Karpas-422 (cell line): ENCODE measurements at regions not wholly inside any gene's neighbourhood (a gene's known extent, or its start where the extent isn't known, plus 50 kb on each side); places are given as distances from the start of the nearest gene placed in this dataset.
"Not testable (repeated sequence)": the region's sequence is repeated elsewhere in the genome, so short reads cannot be mapped to it uniquely, and the experiment has no call there.

Experiments
- DNase-seq: peaks from one replicate; pipeline ENCODE4 v3.0.0-alpha.2; 2015
- H2AFZ ChIP-seq: fragments of 200-600 bp; sonication (generic); 2 replicates; pipeline ENCODE4 v1.6.1; 2014; ENCODE audit warnings: antibody characterized with exemption, low read length, mixed read lengths
- H3K27ac ChIP-seq: fragments of 200-600 bp; sonication (generic); 2 replicates; pipeline ENCODE4 v1.5.1; 2014; ENCODE audit warnings: mild to moderate bottlenecking, low read length, moderate library complexity
- H3K27me3 ChIP-seq: fragments of 200-600 bp; sonication (generic); 2 replicates; pipeline ENCODE4 v1.6.1; 2014; ENCODE audit warnings: low read length, mixed read lengths
- H3K36me3 ChIP-seq: fragments of 200-600 bp; sonication (generic); 2 replicates; pipeline ENCODE4 v1.6.1; 2014; ENCODE audit warnings: low read length, mixed read lengths; ENCODE audit not compliant: insufficient read depth
- H3K4me1 ChIP-seq: fragments of 200-600 bp; sonication (generic); 2 replicates; pipeline ENCODE4 v1.6.1; 2014; ENCODE audit warnings: mild to moderate bottlenecking, low read length, mixed read lengths
- H3K4me2 ChIP-seq: fragments of 200-600 bp; sonication (generic); 2 replicates; pipeline ENCODE4 v1.6.1; 2014; ENCODE audit warnings: low read length, low read depth, mild to moderate bottlenecking; ENCODE audit not compliant: poor library complexity, severe bottlenecking
- H3K4me3 ChIP-seq: fragments of 200-600 bp; sonication (generic); 2 replicates; pipeline ENCODE4 v1.5.1; 2014; ENCODE audit warnings: mild to moderate bottlenecking, antibody characterized with exemption, low read length, mixed read lengths
- H3K79me2 ChIP-seq: fragments of 200-600 bp; sonication (generic); 2 replicates; pipeline ENCODE4 v1.6.1; 2014; ENCODE audit warnings: mild to moderate bottlenecking, low read length, mixed read lengths
- H3K9ac ChIP-seq: fragments of 200-600 bp; sonication (generic); 2 replicates; pipeline ENCODE4 v1.6.0; 2014; ENCODE audit warnings: low read length
- H3K9me2 ChIP-seq: fragments of 200-600 bp; sonication (generic), shearing (Covaris generic); replicated peaks from 2 replicates; pipeline ENCODE4 v1.6.0; 2014; ENCODE audit warnings: mild to moderate bottlenecking, low read length, moderate library complexity; ENCODE audit not compliant: insufficient read depth
- H3K9me3 ChIP-seq: fragments of 300-700, 200-600 bp; sonication (generic); 2 replicates; pipeline ENCODE4 v1.6.1; 2014; ENCODE audit warnings: low read length, mixed read lengths
- H4K20me1 ChIP-seq: fragments of 200-600 bp; sonication (generic); 2 replicates; pipeline ENCODE4 v1.6.1; 2014; ENCODE audit warnings: mild to moderate bottlenecking, antibody characterized with exemption, low read length, low read depth; ENCODE audit not compliant: insufficient read depth

DNA sequence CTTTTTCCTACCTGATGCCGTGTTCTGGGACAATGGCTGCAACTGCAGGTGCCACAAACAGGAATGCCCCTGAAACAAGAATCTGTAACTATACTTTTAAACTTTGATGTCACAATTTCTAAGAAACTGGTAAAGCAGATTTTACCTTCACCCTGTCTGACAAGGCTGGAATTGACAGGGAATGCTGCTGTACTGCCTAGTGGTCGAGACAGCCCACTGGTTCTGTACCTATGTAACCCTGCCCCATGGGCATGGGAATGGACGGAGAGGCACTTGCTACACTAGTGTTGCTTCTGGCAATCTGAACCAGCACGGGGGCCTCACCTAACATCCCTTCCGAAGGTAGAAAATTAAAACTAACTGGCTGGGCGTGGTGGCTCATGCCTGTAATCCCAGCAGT lies 424.3 kb upstream of the SPATA31A3 start:
- H3K9me2 ChIP-seq, H3K9ac ChIP-seq, H3K36me3 ChIP-seq, H4K20me1 ChIP-seq, H3K4me3 ChIP-seq, H3K9me3 ChIP-seq, H3K4me2 ChIP-seq, H3K79me2 ChIP-seq, H3K27me3 ChIP-seq, DNase-seq, H2AFZ ChIP-seq, H3K27ac ChIP-seq, H3K4me1 ChIP-seq: not testable (repeated sequence)

DNA sequence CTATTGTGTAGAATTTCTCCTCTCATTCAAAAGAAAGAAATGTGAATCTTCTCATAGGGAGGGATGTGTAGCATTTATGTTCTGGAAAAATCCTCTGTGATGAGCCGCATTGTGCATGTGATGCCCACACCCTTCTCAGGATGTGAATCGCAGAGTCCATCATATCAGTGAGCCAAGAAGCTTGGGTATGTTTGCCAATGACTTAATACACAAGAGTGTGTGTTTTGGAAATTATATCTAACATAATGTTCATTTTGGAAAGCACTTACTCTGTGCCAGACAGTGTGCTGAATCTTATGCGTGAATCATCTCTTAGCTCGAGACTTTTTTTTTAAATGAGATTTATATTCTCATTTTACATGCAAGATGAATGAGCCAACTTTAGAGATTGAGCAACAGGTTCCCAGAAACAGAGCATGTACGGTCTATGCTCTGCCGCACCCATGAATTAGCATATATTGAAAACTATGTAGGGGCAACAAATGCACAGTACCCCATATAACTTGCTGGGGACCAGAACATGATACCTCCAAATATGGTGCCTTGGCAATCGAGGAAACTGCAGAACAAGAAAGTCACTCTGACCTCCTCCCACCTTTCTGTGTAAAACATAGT lies 418.4 kb upstream of the SPATA31A3 start:
- not testable (repeated sequence) for H3K9me3 ChIP-seq, H3K27ac ChIP-seq, H3K4me3 ChIP-seq, H2AFZ ChIP-seq, H3K4me1 ChIP-seq, H3K36me3 ChIP-seq, H3K79me2 ChIP-seq, DNase-seq, H3K27me3 ChIP-seq, H4K20me1 ChIP-seq, H3K9me2 ChIP-seq, H3K4me2 ChIP-seq, H3K9ac ChIP-seq

DNA sequence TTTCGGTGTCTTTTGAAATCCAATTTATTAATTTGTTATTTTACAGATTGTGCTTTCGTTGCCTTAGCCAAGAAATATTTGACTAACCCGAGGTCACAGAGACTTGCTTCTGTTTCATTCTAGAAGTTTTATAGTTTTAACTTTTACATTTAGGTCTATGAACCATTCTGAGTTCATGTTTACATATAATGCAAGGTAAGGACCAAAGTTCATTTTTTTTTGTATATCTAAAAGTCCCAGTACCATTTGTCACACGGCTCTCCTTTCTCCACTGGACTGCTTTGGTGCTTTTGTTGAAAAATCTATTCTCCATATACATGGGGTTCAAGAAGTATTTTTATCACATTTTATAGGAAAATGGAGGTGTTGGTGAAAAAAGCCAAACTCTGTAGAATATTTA lies 411.4 kb upstream of the SPATA31A3 start:
- not testable (repeated sequence) for H3K9me2 ChIP-seq, DNase-seq, H3K79me2 ChIP-seq, H3K9ac ChIP-seq, H3K27ac ChIP-seq, H3K4me3 ChIP-seq, H3K4me1 ChIP-seq, H4K20me1 ChIP-seq, H3K4me2 ChIP-seq, H3K9me3 ChIP-seq, H3K36me3 ChIP-seq, H2AFZ ChIP-seq, H3K27me3 ChIP-seq

DNA sequence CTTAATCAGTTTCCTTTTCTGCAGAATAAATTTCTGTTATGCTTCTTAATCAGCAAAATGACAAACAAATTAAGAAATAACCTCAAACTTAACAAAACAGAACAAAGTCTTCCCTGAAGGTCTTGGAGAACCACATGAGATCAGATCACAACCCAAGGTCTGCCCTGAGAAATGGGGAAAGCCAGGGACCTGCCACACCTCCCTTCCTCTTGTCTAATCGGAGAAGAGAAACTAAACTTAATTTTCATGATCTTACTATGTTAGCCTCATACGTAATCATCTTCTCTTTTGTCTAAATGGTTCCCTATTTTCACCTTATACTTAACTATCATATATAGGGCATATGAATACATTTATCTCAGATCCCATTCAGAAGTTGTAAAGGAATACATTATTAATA lies 405.4 kb upstream of the SPATA31A3 start:
- not testable (repeated sequence) for H3K36me3 ChIP-seq, H3K9me2 ChIP-seq, H2AFZ ChIP-seq, DNase-seq, H3K4me3 ChIP-seq, H3K27ac ChIP-seq, H3K9me3 ChIP-seq, H3K27me3 ChIP-seq, H4K20me1 ChIP-seq, H3K4me1 ChIP-seq, H3K79me2 ChIP-seq, H3K4me2 ChIP-seq, H3K9ac ChIP-seq

DNA sequence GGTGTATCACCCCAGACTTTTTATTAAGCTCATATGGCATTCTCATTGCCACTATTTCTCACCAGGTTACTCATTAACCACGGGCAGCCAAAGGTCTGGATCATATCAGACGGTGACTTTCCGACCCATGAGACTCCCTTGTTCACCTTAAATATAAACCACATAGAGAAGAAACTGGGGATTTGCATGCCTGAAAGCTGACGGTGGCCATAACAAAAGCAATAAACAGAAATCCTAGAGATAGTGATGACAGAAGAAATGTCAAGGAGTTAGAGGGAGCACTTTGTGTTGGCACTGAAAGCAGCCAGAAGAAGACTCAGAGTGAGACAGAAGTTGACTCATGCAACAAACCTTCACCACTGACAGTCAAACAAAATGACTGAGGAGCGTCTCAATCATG lies 402.4 kb upstream of the SPATA31A3 start:
- not testable (repeated sequence) for H3K27ac ChIP-seq, H3K36me3 ChIP-seq, H3K9me3 ChIP-seq, H3K4me1 ChIP-seq, DNase-seq, H4K20me1 ChIP-seq, H3K9me2 ChIP-seq, H2AFZ ChIP-seq, H3K27me3 ChIP-seq, H3K4me3 ChIP-seq, H3K79me2 ChIP-seq, H3K4me2 ChIP-seq, H3K9ac ChIP-seq

DNA sequence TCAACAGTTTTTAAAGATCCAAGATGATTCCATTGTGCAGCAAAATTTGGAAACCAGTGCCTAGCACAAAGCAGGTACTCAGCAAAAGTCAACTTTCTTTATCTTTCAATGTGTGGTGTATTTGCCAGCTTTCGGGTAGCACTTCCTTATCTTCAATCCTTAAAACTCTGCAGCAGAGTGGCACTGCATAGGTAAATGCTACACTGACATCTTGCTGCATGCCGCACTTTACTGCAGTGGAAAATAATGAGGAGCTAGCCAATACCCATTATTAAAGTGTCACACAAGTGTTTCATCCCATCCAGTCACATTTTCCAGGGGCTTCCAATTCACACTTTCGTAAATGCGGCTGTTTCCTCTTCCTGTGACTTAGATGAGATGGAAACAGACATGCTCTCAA lies 401.7 kb upstream of the SPATA31A3 start:
- H3K36me3 ChIP-seq, H3K79me2 ChIP-seq, H4K20me1 ChIP-seq, DNase-seq, H3K4me2 ChIP-seq, H3K9ac ChIP-seq, H2AFZ ChIP-seq, H3K27me3 ChIP-seq, H3K4me1 ChIP-seq, H3K27ac ChIP-seq, H3K9me3 ChIP-seq, H3K4me3 ChIP-seq, H3K9me2 ChIP-seq: not testable (repeated sequence)

DNA sequence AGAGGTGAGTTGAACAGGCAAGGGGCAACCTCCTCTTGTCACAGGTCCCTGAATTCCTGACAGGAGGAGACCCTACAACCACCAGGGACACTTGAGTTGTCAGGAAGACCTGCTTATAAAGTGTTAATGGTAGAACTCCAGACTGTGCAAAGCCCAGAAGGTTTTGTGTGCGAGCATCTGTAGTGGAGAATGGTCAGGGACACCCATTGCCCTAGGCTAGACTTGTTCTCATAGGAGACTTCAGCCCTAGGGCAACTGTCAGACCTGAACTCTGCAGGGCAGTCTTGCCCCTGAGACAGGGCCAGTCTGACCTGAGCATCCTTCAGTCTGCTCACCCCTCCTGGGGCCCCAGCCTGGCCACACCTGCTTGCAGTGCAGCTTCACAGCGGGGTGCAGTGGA lies 377.3 kb upstream of the SPATA31A3 start:
- H3K4me1 ChIP-seq, H3K9ac ChIP-seq, H3K4me2 ChIP-seq, H3K36me3 ChIP-seq, H3K9me3 ChIP-seq, H4K20me1 ChIP-seq, H3K79me2 ChIP-seq, DNase-seq, H3K9me2 ChIP-seq, H3K4me3 ChIP-seq, H2AFZ ChIP-seq, H3K27me3 ChIP-seq, H3K27ac ChIP-seq: not testable (repeated sequence)

DNA sequence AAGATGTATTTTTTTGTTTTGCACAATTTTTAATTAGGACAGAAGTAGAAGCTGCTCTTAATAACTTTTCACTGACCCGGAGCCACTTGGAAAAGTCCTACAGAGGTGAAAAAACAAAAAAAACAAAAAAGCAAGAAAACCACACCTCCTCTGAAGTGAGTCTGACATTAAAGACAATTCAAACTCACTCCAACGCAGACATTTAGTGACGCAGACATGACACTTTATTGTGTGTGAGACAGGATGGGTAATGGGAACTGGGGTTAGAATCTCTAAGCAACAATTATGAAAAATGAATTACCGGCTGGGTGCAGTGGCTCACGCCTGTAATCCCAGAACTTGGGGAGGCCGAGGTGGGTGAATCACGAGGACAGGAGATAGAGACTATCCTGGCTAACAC lies 370.0 kb upstream of the SPATA31A3 start:
- not testable (repeated sequence) for H3K4me1 ChIP-seq, DNase-seq, H3K9me2 ChIP-seq, H3K4me2 ChIP-seq, H3K27ac ChIP-seq, H3K27me3 ChIP-seq, H3K9me3 ChIP-seq, H4K20me1 ChIP-seq, H3K4me3 ChIP-seq, H2AFZ ChIP-seq, H3K9ac ChIP-seq, H3K79me2 ChIP-seq, H3K36me3 ChIP-seq

DNA sequence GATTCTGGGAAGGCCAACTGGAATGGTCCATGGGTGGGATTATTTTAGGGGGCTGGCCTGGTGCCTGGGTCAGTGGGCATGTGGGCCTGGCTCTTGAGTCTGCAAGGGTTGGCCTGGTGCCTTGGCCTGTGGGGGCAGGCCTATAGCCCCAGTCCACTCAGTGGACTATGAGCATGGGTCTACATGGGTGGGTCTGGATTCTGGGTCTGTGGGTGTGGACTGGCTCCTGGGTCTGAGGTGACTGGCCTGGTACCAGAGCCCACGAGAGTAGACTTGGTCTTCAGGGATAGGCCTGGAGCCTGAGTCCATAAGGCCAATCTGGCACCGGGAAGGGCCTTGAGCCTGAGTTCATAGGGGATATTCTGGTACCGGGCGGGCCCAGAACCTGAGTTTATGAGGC lies 361.6 kb upstream of the SPATA31A3 start:
- H3K27ac ChIP-seq, DNase-seq, H3K9me3 ChIP-seq, H3K9me2 ChIP-seq, H2AFZ ChIP-seq, H3K4me3 ChIP-seq, H3K36me3 ChIP-seq, H3K79me2 ChIP-seq, H3K27me3 ChIP-seq, H3K9ac ChIP-seq, H3K4me1 ChIP-seq, H3K4me2 ChIP-seq, H4K20me1 ChIP-seq: not testable (repeated sequence)
